Stimulated activated CD4-positive, alpha-beta T cell treated with anti-CD3 and anti-CD28 coated beads, Interleukin-2, amount 100 ng/mL, for 24 hours (primary cell): ENCODE measurements at regions not wholly inside any gene's neighbourhood (a gene's known extent, or its start where the extent isn't known, plus 50 kb on each side); places are given as distances from the start of the nearest gene placed in this dataset.

Source experiments
- DNase-seq, 2 donors: peaks; one replicate each; pipeline ENCODE4 v3.0.0-alpha.2; 2020

DNA sequence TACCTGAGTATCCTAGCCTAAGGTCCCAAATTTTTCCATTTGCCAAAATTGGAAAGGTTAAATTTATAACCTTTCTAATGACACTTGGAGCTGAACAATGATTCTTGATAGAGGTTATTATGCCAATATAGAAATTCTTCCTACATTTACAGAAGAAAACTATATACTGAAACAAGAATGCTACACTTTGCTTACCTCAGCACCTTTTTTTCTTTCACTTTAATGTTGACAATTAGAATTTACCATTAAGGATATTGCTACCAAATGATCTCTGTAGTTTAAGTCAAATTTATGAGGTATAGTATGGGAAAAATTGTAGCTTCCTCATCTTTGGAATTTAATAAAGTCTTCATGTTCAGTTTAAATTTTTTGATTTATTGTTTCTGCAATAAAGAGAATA is 577.0 kb downstream of the NR4A2 start:
- no peak for DNase-seq

DNA sequence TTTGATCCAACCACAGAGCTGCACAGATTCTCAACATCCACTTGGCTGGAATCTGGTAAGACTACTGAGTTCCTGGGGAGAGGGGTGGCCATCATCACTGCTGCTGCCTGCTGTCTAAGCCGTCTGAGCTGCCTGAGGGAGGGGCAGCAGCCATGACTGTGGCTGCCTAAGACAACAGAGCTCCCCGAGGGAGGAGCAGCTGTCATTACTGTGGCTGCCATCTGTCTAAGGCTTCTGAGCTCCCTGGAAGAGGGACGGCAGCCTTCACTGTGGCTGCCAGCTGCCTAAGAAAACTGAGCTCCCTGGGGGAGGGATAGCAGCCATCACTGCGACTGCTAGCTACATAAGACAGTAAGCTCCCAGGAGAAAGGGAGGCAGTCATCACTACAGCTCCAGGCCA is 584.4 kb downstream of the NR4A2 start:
- DNase-seq, result no peak

DNA sequence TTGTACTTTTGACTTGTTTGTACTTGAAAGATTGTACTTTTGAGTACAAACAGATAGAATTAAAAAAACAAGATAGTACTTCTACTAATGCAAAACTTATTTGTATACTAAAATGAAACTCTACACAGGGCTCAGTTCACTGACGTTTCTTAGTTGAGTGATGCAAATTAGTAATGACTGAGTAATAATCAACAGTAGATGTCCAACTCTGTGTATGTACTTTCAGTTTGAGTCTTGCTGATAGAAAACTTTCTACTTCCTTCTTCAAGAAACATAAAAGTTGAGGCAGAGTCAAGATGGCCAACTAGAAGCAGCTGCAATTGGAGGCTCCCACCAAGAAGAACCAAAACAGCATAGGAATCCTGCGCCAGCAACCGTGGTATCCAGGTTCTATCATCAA is 585.0 kb downstream of the NR4A2 start:
- DNase-seq, result no peak

DNA sequence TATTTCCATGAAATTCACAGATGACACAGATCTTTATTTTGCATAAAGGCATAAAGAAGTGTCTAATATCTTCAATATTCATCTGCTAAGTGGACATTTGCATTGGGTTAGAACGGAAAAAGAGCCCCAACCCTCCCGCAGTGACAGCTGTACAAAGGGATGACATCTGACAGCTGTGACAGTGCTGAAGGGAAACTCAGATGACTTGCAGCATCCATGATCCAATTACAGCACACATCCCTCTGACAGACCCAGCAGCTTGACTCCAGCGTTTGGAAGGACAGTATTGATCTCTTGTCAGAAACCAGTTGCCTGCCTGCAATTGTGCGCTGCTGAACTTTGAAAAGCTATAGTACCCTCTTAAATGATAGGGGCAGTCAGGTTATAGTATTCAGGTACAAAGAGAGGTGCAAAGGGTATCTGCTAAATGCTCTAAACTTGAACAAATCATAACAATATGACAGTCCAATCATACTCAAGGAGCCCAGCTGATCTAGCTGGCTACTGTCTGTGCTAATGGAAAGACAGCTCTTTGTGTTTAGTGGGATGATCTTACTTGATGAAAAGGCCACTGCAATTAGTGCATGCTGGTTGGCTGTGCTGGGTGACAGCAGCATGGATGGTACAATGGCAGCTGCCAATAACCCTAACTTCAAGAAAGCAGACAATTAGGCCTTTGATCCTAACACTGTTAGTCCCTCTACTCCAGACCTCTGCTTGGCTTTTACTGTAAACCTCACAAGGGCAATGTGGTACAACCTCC is 599.2 kb downstream of the NR4A2 start:
- DNase-seq, result no peak

DNA sequence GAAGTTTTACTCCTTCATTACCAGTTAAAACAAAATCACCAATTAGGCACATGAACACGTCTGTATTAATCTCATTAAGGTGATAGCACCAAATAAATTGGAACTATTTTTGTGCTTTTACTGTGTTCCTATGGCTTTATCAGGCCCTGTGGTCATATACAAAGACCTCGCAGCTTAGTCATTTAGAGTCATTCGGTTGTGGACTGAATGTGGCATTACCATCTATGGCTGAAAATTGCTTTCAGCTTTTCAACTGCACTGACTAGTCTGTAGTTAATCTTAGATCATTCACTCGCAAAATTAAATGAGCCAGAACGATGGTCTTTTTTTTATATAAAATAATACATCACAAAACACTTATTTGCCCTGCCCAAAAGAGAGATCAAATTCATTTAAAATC is 601.7 kb downstream of the NR4A2 start:
- DNase-seq, result no peak

DNA sequence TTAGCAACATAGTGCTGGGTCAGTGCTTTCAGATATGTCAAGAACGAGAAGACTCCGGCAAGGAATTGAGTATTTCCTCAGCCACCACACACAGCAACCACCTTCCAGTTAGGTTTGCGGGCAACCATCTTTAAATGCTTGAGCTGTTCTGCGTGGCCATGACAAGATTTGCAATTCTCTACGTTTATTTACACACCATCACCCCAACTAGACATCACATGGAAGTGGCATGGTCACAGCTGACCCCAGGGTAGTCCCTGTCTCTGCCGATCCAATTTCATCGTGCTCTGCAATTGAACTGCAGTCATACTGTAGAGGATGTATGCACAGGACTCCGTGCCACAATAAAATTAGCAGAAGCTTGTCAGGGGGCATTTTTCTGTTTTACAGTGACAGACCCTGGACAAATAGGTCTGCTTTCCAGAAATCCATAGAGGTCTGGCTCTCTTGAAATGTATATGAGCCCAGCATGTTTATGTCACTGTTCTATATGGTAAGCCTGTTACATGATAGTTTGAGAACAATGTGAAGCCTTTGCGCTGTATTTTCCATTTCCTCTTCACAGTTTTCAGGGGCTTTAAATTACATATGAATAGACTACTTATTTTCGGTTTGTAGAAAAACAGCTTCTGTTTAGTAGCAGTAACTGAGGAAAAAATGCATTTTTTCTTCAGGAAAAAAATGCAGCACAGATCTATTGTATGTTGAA is 605.2 kb downstream of the NR4A2 start:
- DNase-seq, result no peak

DNA sequence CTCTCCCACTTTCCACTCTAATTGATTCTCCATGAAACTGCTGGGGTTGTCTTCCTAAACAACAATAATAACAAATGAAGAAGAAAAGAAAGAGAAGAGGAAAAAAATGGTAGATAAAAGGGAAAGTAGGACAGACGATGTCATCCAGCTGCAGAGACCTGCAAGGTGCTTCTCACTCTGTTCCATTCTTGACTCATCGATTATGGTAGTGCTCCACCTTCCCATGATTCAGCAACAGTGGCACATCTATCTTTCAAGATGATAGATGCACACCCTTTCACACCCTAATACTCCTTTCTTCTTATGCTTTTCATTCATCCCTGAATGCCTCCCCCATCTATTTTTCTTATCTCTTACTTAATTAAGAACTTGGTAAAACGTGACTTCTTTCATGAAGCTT is 610.2 kb downstream of the NR4A2 start:
- DNase-seq, result no peak

DNA sequence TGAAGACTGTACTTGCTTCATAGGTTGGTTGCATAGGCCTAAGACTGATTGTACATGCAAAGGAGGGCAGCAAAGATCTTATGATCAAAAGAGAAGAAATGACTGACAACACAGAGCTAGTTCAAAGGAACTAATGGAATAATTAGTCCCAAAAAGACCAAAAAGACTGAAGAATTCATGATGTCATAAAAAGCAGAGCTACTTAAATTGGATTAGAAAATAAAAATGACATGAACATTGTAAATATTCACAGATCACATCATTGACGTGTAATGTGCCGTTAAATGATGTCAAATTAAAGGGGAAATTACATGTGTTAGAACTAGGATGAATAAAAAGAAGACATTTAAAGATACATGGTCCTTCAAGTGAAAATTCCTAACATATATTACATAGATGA is 616.8 kb downstream of the NR4A2 start:
- no peak for DNase-seq

DNA sequence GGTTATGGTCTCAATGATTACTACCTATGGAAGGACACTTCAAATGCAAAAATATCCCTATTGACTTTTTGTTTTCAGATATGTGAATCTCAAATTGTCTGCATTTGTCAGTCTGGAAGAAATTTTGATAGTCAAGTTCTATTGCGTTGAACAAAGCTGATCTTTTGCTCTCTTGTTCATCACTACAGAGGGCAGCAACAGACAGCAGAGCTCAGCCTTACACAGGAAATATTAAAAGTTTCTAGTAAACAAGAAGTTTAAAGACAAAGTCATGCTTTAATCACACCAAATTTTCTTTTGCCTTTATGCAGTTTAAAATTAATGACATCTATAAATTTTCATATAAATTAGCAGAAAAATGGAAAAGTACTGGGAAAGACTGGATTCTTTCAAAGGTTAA is 617.5 kb downstream of the NR4A2 start:
- DNase-seq, result no peak

DNA sequence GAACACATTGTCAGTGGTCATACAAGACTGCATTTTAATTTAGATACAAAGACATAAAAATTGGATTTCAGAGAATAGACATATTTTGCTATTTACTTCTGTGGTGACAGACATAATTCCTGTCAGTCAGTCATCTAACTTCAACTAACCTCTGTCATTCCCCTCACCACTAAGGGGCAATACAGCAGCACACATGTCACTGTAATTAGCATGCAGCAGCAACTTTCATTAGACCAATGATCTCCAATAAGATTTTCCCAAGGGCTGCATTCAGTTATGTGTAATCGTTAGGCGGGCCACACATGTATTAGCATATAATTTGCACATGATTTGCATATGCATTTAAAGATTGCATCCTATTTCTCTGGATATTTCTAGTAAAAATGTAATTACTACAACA is 624.5 kb downstream of the NR4A2 start:
- no peak for DNase-seq

DNA sequence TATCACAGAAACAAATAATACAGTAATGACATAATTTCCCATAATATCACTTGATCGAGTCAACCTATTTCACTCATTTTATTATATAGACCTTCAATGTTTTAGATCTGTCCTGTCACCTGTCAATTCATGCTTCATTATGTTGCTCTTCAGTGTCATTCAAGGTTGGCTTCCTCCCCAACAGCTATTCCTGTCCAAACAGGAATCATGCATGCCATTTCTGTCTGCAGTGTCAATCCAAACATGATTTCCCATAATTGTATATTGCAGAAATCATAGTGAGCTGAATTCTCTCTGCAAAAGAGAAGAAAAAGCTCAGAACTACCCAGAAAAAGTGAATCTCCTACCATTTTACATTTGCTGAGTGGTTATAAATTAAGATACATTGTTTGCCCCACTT is 628.6 kb downstream of the NR4A2 start:
- no peak for DNase-seq

DNA sequence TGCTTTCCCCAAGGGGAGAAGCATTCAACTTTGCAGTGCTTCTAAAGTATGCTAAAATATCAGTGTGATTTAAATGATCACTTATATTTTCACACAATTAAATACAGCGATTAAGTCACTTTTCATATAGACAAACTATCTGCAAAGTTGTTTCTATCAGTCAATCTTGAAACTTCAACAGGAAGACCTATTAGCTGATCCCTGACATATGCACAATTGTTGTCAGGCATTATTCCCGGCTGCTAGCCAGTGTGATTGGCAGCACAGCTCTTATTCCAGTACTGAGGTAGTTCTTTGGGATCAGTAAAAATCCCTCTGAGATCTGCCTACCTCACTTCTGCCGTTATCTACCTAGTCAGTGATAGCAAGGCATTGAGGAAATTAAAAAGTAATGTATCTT is 629.5 kb downstream of the NR4A2 start:
- no peak for DNase-seq

DNA sequence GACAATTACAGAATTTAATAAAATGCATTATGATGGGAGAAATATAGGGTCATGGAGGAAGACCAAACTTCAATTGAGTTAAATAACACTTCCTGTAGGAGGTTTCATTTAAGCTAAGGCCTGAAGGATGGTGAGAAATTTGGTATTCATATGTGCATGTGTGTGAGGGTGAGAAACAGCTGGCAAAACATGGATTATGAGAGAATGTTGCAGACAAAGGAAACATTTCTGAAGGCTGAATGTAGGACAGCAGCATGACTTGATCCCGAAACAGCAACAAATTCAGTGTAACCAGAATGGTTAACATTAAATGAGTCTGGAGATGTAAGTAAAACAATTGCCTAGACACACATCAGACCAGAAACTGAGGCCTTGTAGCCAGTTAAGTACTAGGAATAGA is 630.8 kb downstream of the NR4A2 start:
- no peak for DNase-seq

DNA sequence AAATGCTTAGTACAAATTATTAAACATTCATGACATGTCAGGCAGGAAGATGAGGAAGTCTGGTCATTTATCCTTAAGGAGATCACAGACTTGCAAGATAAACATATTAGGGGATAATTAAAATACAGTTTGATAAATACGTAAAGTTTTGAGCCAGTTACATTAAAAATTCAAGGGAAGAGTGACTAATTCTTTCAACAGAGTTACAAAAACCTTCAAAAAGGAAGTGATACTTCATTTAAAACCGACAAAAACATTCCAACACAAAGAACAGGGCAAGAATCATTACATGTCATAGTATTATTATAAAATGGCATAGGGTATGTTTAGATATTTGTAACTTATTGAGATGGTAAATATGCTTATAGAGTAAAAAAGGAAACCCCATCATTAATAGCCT is 636.0 kb downstream of the NR4A2 start:
- no peak for DNase-seq

DNA sequence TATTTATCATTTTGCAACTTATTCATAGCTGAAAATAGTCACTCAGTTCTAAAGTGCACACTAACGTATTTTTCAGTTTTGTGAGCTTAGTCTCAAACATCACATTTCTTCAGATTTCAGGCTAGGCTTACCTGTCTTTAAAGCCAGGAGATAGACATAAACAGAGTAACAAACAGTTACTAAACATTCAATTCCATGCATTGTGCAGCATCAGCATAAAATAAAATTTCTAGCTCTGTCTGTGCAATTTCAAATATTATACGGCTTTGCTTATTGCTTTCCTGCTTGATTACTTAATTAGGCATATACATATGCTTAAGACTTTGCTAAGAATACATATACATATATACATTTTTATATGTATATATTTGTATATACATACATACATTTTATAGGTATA is 637.0 kb downstream of the NR4A2 start:
- DNase-seq, result no peak

DNA sequence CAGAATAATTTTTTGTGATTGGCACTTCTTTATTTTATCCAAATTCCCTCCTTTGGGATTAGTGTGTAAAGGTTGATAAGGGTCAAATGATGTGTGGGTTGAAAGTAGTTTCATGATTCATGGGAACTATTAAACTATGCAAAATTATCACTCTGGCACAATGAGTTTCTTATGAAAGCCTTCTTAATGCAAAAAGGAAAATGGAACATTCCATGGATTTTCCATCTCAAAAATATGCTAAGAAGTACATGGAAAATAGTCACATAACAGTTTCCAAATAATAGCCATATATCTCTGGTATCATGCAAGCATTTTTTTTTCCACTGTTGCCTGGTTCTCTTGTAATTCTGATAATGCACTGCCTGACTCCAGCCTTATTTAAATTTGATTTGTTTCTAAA is 639.7 kb downstream of the NR4A2 start:
- no peak for DNase-seq

DNA sequence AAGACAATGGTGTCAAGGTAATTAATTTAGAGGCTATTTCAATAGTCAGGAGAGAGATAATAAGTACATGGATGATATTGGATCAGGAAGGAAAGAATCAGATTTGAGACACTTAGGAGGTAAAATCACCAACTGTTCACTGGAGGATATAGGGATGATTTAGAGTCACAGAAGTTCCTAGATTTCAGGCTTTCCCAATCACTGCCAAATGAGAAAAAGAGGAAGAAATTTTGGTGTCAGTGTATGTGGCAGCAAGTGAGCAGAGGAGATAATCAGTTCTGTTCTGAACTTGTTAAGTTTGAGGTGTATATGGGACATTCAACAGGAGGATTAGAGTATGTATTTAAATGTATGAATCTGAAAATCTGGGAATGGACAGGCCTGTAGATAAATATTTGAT is 640.4 kb downstream of the NR4A2 start:
- DNase-seq, result no peak

DNA sequence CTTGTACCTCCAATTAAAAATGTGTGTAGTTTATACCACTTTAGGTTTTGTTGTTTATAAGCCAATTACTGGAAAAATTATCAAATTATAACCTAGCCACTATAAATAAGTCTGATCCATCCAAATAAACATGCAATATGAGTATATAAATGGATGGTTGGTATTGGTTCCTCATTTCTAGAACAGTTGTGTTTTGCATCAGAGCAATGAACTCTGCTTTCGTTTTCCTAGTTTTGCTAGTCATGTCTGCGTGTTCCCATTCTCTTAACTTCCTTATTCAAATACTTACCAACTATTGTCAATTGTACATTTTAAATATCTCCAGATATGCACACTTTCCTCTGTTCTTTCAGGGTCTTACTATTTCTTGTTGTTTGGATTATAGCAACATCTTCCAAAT is 641.7 kb downstream of the NR4A2 start:
- no peak for DNase-seq

DNA sequence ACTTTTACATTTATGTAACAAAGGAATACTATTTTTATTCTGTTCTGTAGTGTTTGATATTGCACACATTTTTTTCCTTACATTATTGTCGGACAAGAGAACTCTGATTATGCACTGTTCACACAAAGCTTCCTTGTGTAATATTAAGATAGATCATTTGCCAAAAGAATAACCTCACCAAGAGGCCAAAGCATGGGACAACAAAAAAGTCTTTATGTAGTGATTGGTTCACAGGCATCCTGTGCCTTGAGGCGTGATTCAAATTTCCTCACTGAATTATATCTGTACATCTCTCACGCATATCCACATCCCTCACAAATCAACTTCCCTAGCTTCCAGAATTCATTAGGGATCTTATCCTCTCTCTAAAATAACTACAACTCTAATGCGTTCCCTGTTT is 642.7 kb downstream of the NR4A2 start:
- DNase-seq, result no peak

DNA sequence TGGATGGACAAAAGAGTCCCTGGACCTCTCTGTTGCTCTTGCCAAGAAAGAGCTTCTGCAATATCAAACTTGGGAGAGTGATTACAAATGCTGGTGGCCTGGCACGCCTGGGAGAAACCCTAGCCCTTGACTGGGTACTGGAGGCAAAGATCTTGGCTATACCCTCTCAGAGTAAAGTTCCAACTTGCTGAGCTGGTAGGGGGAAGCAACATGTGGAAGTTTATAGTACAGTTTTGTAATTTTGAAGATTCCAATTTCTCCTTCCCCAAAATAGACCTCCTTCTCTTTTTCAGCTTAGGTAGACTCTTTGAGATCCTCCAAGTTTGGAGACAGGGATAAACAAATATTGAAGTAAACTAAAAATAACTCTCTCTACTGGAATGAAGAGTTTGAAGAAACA is 645.3 kb downstream of the NR4A2 start:
- no peak for DNase-seq

DNA sequence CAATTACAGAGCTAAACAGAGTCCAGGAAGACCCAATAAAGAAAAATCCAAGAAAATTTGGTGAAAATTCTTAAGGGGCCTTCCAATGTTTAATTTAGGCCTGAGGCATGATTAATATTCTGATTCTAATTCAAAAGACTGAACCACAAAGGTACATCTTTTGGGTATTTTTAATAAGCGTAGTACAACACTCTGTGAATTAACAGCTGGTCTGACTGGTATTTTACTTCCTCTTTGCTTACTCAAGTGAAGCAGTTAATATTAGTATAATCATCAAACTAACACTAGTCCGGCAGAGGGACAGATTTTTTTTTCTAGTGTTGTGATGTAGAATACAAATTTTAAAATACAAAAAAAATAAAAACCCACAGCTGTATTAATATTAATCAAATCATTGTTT is 652.9 kb downstream of the NR4A2 start:
- DNase-seq, result no peak

DNA sequence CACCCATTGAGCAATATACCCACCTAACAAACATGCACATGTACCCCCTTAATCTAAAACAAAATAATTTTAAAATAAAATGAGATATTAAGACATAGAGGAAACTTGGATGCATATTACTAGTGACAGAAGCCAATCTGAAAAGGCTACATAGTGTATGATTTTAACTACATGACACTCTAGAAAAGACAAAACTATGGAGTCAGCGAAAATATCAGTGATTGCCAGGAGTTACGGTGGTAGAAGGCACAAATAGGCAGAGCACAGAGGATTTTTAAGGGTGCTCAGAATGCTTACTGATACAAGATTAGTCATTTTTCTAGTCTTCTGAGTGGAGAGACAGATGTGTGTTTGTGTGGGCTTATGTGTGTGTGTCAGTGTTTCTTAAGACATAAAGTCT is 656.6 kb downstream of the NR4A2 start:
- no peak for DNase-seq

DNA sequence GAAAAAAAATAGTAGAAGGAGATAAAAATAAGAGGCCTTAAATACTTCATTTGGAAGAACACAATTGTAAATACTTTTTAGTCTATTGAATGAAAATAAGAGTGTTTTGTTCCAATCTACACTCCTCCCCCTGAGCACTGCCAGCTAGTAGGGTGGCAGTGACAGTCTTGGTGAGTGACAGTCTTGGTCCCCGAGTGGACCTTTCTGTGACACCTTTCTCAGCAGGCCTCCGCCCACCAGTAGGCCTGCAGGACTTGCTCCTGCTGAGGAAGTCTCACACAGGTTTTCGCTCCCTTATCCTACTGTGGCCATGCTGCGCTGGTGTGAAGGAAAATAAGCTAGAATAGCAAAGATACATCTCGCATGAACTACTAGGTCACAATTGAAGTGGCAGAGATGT is 666.8 kb downstream of the NR4A2 start:
- DNase-seq, result no peak

DNA sequence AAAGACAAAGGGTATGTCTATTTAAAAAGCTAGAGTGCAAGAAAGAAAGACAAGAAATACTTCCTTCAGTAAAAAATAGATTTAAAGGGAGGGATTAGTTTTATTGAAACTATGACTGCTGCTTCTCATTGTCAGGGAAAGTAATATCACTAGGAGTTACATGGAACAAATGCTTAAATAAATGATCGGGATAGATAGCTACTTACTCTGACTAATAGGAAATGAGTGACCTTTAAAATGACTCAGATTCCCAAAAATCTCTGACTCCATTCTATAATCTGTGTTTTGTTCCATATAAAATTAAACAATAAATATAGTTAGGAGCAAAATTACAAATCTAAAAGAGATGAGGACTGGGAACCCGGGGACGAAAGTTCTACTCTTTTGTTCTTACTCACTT is 669.3 kb downstream of the NR4A2 start:
- no peak for DNase-seq

DNA sequence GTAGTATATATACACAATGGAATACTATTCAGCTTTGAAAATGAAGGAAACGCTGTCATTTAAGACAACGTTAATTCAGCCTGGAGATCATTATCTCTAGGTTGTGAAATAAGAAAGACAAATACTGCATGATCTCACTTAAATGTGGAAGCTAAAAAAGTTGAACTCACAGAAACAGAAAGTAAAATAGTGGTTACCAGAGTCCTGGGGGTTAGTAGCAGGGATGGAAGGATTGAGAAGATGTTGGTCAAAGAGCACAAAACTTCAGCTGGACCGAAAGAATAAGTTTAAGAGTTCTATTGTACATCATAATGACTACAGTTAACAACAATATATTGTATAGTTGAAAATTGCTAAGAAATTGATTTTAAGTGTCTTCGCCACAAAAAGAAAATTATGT is 670.3 kb downstream of the NR4A2 start:
- DNase-seq, result no peak
